DND-41 (cell line): ENCODE measurements at regions not wholly inside any gene's neighbourhood (a gene's known extent, or its start where the extent isn't known, plus 50 kb on each side); places are given as distances from the start of the nearest gene placed in this dataset.

Experiments used
- ATAC-seq: fragments of 200-7000 bp; cut with Tn5 transposase; 3 replicates; pipeline ENCODE4 v1.9.1; 2021; ENCODE audit warnings: low read depth; ENCODE audit not compliant: insufficient read depth
- DNase-seq: peaks from one replicate; pipeline ENCODE4 v3.0.0-alpha.2; 2020
- H2AFZ ChIP-seq: 2 replicates; pipeline ENCODE4 v1.6.0; 2012; ENCODE audit warnings: low read depth, low read length
- H3K27ac ChIP-seq: 2 replicates; pipeline ENCODE4 v1.5.1; 2012; ENCODE audit warnings: low read length, inconsistent platforms
- H3K27me3 ChIP-seq: fragments of 200-600 bp; sonication (generic); 2 replicates; pipeline ENCODE4 v1.6.0; 2012; ENCODE audit warnings: low read length, mild to moderate bottlenecking, inconsistent platforms; ENCODE audit not compliant: insufficient read depth, poor library complexity
- H3K36me3 ChIP-seq: 2 replicates; pipeline ENCODE4 v1.5.1; 2012; ENCODE audit warnings: low read length, inconsistent platforms; ENCODE audit not compliant: insufficient read depth
- H3K4me1 ChIP-seq: 2 replicates; pipeline ENCODE4 v1.5.1; 2012; ENCODE audit warnings: mild to moderate bottlenecking, low read length; ENCODE audit not compliant: insufficient read depth
- H3K4me2 ChIP-seq: 2 replicates; pipeline ENCODE4 v1.6.0; 2012; ENCODE audit warnings: mild to moderate bottlenecking, moderate library complexity, low read length, inconsistent platforms; ENCODE audit not compliant: insufficient read depth
- H3K4me3 ChIP-seq, 2 experiments: fragments of 200-600 bp in 1 of 2; shearing (Covaris generic) in 1 of 2; 2 replicates each; pipeline ENCODE4 v1.5.1; 2012 to 2016; ENCODE audit warnings: inconsistent platforms in 2 of 2, low read length in 2 of 2, mild to moderate bottlenecking in 2 of 2, low read depth in 1 of 2, moderate library complexity in 1 of 2
- H3K79me2 ChIP-seq: 2 replicates; pipeline ENCODE4 v1.6.0; 2012; ENCODE audit warnings: low read length, inconsistent platforms; ENCODE audit not compliant: insufficient read depth
- H3K9ac ChIP-seq: 2 replicates; pipeline ENCODE4 v1.6.0; 2012; ENCODE audit warnings: low read depth, mild to moderate bottlenecking, inconsistent platforms, low read length, moderate library complexity
- H3K9me3 ChIP-seq: 2 replicates; pipeline ENCODE4 v1.5.1; 2012; ENCODE audit warnings: low read length, moderate library complexity, mild to moderate bottlenecking, inconsistent platforms; ENCODE audit not compliant: insufficient read depth, severe bottlenecking
- H4K20me1 ChIP-seq: 2 replicates; pipeline ENCODE4 v1.6.0; 2012; ENCODE audit warnings: low read length; ENCODE audit not compliant: insufficient read depth
- EZH2 ChIP-seq: IDR thresholded peaks from 3 replicates; pipeline ENCODE4 v1.6.1; 2012; ENCODE audit warnings: borderline replicate concordance, low read depth, mild to moderate bottlenecking, moderate library complexity, low read length, inconsistent platforms; ENCODE audit not compliant: severe bottlenecking
- TF ChIP-seq, protein P1 (sequence below): IDR thresholded peaks from 2 replicates; pipeline ENCODE4 v1.5.1; 2012; ENCODE audit warnings: borderline replicate concordance, low read length, moderate library complexity, mild to moderate bottlenecking; ENCODE audit not compliant: poor library complexity, severe bottlenecking; ENCODE audit errors: extremely low read depth

- Histone ChIP-seq H2AFZ (no peak overlapping the region), H3K9me3 (no peaks in the 10 kb centered on the region), H3K27me3 (no peaks in the 10 kb centered on the region), H3K4me3 (no peak overlapping the region), H3K4me2 (no peak overlapping the region), H3K9ac (no peak overlapping the region), H3K27ac (no peak overlapping the region), H4K20me1 (no peaks in the 10 kb centered on the region), H3K4me1 (no peaks in the 10 kb centered on the region), H3K79me2 (no peaks in the 10 kb centered on the region), H3K36me3 (no peaks in the 10 kb centered on the region)
- ATAC-seq (no peak), DNase-seq (no peak)
- no peak for TF ChIP-seq EZH2
- TF ChIP-seq, protein P1, sequence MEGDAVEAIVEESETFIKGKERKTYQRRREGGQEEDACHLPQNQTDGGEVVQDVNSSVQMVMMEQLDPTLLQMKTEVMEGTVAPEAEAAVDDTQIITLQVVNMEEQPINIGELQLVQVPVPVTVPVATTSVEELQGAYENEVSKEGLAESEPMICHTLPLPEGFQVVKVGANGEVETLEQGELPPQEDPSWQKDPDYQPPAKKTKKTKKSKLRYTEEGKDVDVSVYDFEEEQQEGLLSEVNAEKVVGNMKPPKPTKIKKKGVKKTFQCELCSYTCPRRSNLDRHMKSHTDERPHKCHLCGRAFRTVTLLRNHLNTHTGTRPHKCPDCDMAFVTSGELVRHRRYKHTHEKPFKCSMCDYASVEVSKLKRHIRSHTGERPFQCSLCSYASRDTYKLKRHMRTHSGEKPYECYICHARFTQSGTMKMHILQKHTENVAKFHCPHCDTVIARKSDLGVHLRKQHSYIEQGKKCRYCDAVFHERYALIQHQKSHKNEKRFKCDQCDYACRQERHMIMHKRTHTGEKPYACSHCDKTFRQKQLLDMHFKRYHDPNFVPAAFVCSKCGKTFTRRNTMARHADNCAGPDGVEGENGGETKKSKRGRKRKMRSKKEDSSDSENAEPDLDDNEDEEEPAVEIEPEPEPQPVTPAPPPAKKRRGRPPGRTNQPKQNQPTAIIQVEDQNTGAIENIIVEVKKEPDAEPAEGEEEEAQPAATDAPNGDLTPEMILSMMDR, result no peak
Observed at GRCh38 chr11:109480251-109480650, 58.3 kb downstream of the C11orf87 start.

DNA sequence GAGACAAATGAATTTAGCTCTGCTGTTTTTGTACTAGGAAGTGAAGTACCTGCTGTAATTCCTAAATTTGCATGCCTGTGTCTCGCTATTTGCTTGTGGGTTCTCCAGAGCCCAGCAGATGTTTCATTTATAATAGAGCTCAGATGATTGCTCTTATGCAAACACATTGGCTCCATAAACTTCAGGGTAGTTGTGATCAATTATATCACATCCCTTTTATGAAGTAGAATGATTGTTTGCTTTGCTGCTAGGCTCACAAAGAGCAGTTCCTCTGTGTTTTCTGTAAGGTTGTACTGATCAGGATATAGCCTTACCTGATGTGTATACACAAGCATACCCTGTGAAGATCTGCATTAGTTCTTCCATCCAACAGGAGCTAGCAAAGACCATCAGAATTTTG lies 64.1 kb downstream of the C11orf87 start:
- H3K4me2 ChIP-seq, result no peak overlapping the region
- ATAC-seq, result no peak

DNA sequence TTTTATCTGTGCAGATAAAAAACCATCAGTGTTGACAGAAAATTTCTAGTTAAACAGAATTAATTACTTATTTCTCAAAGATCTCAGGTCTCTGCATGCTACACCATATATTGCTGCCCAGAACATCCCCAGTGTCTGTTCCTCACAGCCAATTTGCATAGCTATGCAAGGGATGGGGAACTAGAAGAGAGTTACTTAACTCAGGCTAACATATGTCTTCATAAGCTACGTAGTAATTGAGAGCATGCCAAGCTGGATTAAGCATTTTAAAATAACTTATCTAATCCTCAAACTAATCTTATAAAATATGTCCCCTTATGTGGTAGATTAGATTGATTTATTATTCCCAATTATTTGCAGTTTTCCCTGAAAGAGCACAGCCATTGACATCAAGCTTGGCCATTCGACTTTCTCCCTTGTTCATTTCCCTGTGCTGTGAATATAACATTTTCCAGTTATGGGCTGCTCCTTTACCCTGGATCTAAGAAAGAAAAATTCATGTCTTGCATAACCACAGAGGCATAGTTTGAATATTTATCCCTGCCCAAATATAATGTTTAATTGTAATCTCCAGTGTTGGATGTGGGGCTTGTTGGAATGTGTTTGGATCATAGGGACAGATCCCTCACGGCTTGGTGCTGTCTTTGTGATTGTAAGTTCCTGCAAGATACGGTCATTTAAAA lies 69.1 kb downstream of the C11orf87 start:
- H3K27ac ChIP-seq, result no peak overlapping the region
- ATAC-seq, result no peak
- no peaks in the 10 kb centered on the region for H3K79me2 ChIP-seq
- no peaks in the 10 kb centered on the region for H3K36me3 ChIP-seq
- H3K9ac ChIP-seq, result no peak overlapping the region
- no peaks in the 10 kb centered on the region for H4K20me1 ChIP-seq
- TF ChIP-seq EZH2, result no peak
- TF ChIP-seq, protein P1, result no peak
- no peak overlapping the region for H3K4me2 ChIP-seq
- H3K4me1 ChIP-seq, result no peaks in the 10 kb centered on the region
- no peak overlapping the region for H2AFZ ChIP-seq
- no peak overlapping the region for H3K4me3 ChIP-seq
- DNase-seq, result no peak
- H3K27me3 ChIP-seq, result no peaks in the 10 kb centered on the region
- H3K9me3 ChIP-seq, result no peaks in the 10 kb centered on the region

More for the DNA sequence above, 64.1 kb downstream of the C11orf87 start:
- Histone ChIP-seq H3K9me3 (no peaks in the 10 kb centered on the region), H3K4me1 (no peaks in the 10 kb centered on the region), H3K9ac (no peak overlapping the region), H4K20me1 (no peaks in the 10 kb centered on the region), H3K27me3 (no peaks in the 10 kb centered on the region), H2AFZ (no peak overlapping the region), H3K79me2 (no peaks in the 10 kb centered on the region), H3K27ac (no peak overlapping the region), H3K36me3 (no peaks in the 10 kb centered on the region), H3K4me3 (no peak overlapping the region)
- TF ChIP-seq, protein P1, result no peak
- TF ChIP-seq EZH2, result no peak
- no peak for DNase-seq
